A673 (cell line): ENCODE measurements at regions not wholly inside any gene's neighbourhood (a gene's known extent, or its start where the extent isn't known, plus 50 kb on each side); places are given as distances from the start of the nearest gene placed in this dataset.

ENCODE experiments used
- EZH2 ChIP-seq: fragments of 200-600 bp; sonication (generic); IDR thresholded peaks from 2 replicates; pipeline ENCODE4 v1.6.1; 2017; ENCODE audit warnings: borderline replicate concordance, low read depth, mild to moderate bottlenecking, mixed read lengths, antibody characterized with exemption, low read length; ENCODE audit not compliant: poor library complexity, severe bottlenecking
- TF ChIP-seq, protein P1 (sequence below): fragments of 300-800, 200-600 bp; sonication (generic); conservative IDR thresholded peaks from 2 replicates; pipeline ENCODE4 v1.5.1; 2017; ENCODE audit warnings: low read depth, mild to moderate bottlenecking, antibody characterized with exemption, low read length, moderate library complexity, mixed read lengths

DNA sequence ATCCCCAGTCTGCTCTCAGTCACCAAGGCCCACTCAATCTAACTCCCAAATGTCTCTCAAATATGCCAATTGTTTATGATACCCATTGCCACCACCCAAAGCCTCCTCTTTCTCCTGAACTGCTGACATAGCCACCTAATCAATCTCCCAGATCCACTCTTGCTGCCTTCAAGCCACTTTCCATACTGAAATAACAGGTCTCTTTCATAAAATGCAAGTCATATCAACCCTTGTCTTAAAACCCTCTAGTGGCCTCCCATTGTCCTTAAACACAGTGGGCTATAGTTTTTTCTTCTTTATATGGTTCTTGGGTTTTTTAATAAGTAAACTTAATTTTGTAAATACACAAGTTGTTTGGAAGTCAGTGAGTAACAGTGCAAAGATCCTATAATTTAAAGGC is 155.2 kb upstream of the ZC3H12C start:
- TF ChIP-seq, protein P1, sequence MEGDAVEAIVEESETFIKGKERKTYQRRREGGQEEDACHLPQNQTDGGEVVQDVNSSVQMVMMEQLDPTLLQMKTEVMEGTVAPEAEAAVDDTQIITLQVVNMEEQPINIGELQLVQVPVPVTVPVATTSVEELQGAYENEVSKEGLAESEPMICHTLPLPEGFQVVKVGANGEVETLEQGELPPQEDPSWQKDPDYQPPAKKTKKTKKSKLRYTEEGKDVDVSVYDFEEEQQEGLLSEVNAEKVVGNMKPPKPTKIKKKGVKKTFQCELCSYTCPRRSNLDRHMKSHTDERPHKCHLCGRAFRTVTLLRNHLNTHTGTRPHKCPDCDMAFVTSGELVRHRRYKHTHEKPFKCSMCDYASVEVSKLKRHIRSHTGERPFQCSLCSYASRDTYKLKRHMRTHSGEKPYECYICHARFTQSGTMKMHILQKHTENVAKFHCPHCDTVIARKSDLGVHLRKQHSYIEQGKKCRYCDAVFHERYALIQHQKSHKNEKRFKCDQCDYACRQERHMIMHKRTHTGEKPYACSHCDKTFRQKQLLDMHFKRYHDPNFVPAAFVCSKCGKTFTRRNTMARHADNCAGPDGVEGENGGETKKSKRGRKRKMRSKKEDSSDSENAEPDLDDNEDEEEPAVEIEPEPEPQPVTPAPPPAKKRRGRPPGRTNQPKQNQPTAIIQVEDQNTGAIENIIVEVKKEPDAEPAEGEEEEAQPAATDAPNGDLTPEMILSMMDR, result no peak
- no peak for TF ChIP-seq EZH2
